ENCODE measurements at regions not wholly inside any gene's neighbourhood (a gene's known extent, or its start where the extent isn't known, plus 50 kb on each side); places are given as distances from the start of the nearest gene placed in this dataset.

DNA sequence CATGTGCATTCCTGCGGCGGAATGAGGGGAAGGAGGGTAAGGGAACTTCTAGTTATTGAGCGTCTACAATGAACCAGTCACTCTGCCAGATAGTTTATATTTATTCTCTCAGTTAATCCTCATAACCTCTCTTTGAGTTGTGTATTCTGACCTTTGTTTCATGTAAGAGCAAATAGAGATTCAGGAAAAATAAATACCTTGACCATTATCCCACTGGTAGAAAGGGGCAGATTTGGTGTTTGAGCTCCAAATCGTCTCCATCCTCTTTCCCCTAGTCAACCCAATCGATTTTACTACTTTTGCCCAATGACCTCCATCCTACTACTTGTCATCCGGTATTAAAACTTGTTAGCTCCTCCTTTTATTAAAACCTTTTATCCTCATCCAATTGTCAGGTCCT lies 157.1 kb upstream of the SESN3 start:
- Mint-ChIP-seq H3K27ac (no peak overlapping the region), H3K36me3 (no peaks in the 10 kb centered on the region), H3K9me3 (no peaks in the 10 kb centered on the region)

DNA sequence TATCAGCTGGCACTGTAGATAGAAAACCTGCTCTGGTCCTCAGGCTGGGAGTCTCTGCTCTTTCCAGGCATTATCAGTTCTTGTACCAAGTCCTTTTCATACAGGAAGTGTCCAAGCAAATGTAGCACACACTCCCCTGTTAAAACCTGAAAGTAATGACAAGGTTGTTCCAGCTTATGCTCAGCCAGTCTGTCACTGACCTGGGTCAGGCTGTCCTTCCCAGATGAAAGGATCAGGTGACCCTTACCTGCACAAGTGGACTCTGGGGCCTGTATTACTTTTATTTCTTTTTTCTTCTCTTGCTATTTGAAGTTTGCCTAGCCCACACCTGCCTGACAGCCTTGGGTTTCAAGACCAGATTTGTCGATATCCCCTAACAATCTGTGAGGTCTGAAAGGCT lies 156.3 kb upstream of the SESN3 start:
- DNase-seq (ENCODE audit: low spot score), result no peak
- Histone ChIP-seq H3K4me3 (no peak overlapping the region), H3K27ac (no peak overlapping the region), H3K79me2 (ENCODE audit: low read depth) (no peaks in the 10 kb centered on the region), H3K4me1 (peaks cover 9% of the 10 kb centered on the region), H3K9me3 (ENCODE audit: low read depth) (no peaks in the 10 kb centered on the region), H3K36me3 (no peaks in the 10 kb centered on the region), H3K4me2 (no peak overlapping the region), H3K9ac (no peak overlapping the region), H3K27me3 (no peaks in the 10 kb centered on the region), H3F3A (ENCODE audit: low read depth) (no peaks in the 10 kb centered on the region), H4K20me1 (ENCODE audit: low read depth) (no peaks in the 10 kb centered on the region), H2AFZ (replicated peaks) (no peak overlapping the region)
- no peak overlapping the region for H3K27ac Mint-ChIP-seq
- peaks cover 2% of the 10 kb centered on the region for H3K27me3 Mint-ChIP-seq (ENCODE audit: insufficient read depth, low read depth)
- H3K4me1 Mint-ChIP-seq, result no peaks in the 10 kb centered on the region
- H3K4me3 Mint-ChIP-seq, result no peak overlapping the region
- no peaks in the 10 kb centered on the region for H3K36me3 Mint-ChIP-seq
- TF ChIP-seq EZH2 (IDR thresholded peaks at IDR 0.05) (no peak), EZH2phosphoT487 (IDR thresholded peaks at IDR 0.05) (no peak)
- TF ChIP-seq, protein P1, sequence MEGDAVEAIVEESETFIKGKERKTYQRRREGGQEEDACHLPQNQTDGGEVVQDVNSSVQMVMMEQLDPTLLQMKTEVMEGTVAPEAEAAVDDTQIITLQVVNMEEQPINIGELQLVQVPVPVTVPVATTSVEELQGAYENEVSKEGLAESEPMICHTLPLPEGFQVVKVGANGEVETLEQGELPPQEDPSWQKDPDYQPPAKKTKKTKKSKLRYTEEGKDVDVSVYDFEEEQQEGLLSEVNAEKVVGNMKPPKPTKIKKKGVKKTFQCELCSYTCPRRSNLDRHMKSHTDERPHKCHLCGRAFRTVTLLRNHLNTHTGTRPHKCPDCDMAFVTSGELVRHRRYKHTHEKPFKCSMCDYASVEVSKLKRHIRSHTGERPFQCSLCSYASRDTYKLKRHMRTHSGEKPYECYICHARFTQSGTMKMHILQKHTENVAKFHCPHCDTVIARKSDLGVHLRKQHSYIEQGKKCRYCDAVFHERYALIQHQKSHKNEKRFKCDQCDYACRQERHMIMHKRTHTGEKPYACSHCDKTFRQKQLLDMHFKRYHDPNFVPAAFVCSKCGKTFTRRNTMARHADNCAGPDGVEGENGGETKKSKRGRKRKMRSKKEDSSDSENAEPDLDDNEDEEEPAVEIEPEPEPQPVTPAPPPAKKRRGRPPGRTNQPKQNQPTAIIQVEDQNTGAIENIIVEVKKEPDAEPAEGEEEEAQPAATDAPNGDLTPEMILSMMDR (IDR thresholded peaks at IDR 0.05), result no peak
- no peaks in the 10 kb centered on the region for H3K9me3 Mint-ChIP-seq

More for the DNA sequence above, 157.1 kb upstream of the SESN3 start:
- Mint-ChIP-seq H3K4me3 (no peak overlapping the region), H3K27me3 (ENCODE audit: insufficient read depth, low read depth) (peaks cover 2% of the 10 kb centered on the region), H3K4me1 (no peaks in the 10 kb centered on the region)
- Histone ChIP-seq H3F3A (ENCODE audit: low read depth) (no peaks in the 10 kb centered on the region), H3K9me3 (ENCODE audit: low read depth) (no peaks in the 10 kb centered on the region), H2AFZ (replicated peaks) (no peak overlapping the region), H3K4me2 (no peak overlapping the region), H3K79me2 (ENCODE audit: low read depth) (no peaks in the 10 kb centered on the region), H4K20me1 (ENCODE audit: low read depth) (no peaks in the 10 kb centered on the region), H3K27me3 (no peaks in the 10 kb centered on the region), H3K9ac (no peak overlapping the region), H3K4me3 (no peak overlapping the region), H3K36me3 (no peaks in the 10 kb centered on the region), H3K4me1 (peaks cover 9% of the 10 kb centered on the region), H3K27ac (no peak overlapping the region)
- TF ChIP-seq, protein P1 (IDR thresholded peaks at IDR 0.05), result no peak
- TF ChIP-seq EZH2 (IDR thresholded peaks at IDR 0.05), result no peak
- TF ChIP-seq EZH2phosphoT487 (IDR thresholded peaks at IDR 0.05), result no peak
- no peak for DNase-seq (ENCODE audit: low spot score)

DNA sequence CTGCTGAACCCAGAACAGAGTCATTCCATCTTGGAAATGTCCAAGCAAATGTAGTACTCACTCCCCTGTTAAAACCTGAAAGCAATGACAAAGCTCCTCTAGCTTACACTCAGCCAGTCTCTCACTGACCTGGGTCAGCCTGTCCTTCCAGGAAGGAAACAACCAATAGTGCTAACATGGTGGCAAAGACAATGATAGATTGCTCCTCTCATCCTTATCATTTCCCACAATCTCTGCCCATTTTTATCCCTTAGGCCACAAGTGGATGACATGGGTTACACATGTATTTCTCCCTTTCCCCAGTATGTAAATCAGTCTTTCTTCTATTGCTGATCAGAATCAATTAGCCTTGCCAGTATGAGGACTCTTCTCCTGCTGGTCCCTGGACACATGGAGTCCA lies 154.6 kb upstream of the SESN3 start:
- no peak overlapping the region for H3K27ac Mint-ChIP-seq
- Histone ChIP-seq H3K4me2 (no peak overlapping the region), H2AFZ (replicated peaks) (no peak overlapping the region), H3K27me3 (no peaks in the 10 kb centered on the region), H3K79me2 (ENCODE audit: low read depth) (no peaks in the 10 kb centered on the region), H4K20me1 (ENCODE audit: low read depth) (no peaks in the 10 kb centered on the region), H3F3A (ENCODE audit: low read depth) (no peaks in the 10 kb centered on the region), H3K36me3 (no peaks in the 10 kb centered on the region), H3K27ac (no peak overlapping the region), H3K9ac (no peak overlapping the region), H3K4me3 (no peak overlapping the region), H3K4me1 (peaks cover 9% of the 10 kb centered on the region), H3K9me3 (ENCODE audit: low read depth) (no peaks in the 10 kb centered on the region)
- no peak for DNase-seq (ENCODE audit: low spot score)
- H3K4me3 Mint-ChIP-seq, result no peak overlapping the region
- H3K4me1 Mint-ChIP-seq, result no peaks in the 10 kb centered on the region
- H3K27me3 Mint-ChIP-seq (ENCODE audit: insufficient read depth, low read depth), result peaks cover 3% of the 10 kb centered on the region
- no peak for TF ChIP-seq EZH2 (IDR thresholded peaks at IDR 0.05)
- H3K9me3 Mint-ChIP-seq, result no peaks in the 10 kb centered on the region
- no peaks in the 10 kb centered on the region for H3K36me3 Mint-ChIP-seq

DNA sequence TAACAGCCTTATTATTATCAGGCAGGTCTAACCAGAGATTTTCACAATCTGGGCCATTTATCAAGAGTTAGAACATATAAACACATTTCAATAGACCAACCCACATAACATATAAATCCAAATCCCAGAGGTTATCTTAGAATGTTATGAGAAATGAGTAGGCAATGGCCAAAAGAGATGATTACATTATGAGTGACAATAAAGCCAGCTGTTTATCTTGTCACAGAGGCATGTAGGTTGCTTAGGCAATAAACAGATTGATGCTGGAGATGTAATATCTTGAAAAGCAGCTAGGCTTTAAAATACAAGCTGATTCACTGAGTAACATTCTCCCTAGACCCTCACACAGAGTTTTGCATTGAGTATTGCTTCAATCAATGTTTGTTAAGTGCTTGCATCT lies 148.5 kb upstream of the SESN3 start:
- H3K4me3 Mint-ChIP-seq, result no peak overlapping the region
- H3K9ac ChIP-seq, result no peak overlapping the region

More for the DNA sequence above, 148.5 kb upstream of the SESN3 start:
- no peaks in the 10 kb centered on the region for H3K27me3 ChIP-seq
- H3K79me2 ChIP-seq (ENCODE audit: low read depth), result no peaks in the 10 kb centered on the region
- Mint-ChIP-seq H3K27ac (no peak overlapping the region), H3K27me3 (ENCODE audit: insufficient read depth, low read depth) (peaks cover 2% of the 10 kb centered on the region), H3K36me3 (no peaks in the 10 kb centered on the region), H3K4me1 (peaks cover 2% of the 10 kb centered on the region), H3K9me3 (no peaks in the 10 kb centered on the region)
- no peaks in the 10 kb centered on the region for H4K20me1 ChIP-seq (ENCODE audit: low read depth)
- no peak overlapping the region for H3K27ac ChIP-seq
- H3K9me3 ChIP-seq (ENCODE audit: low read depth), result no peaks in the 10 kb centered on the region
- no peak overlapping the region for H3K4me2 ChIP-seq
- H3K4me3 ChIP-seq, result no peak overlapping the region
- no peaks in the 10 kb centered on the region for H3K36me3 ChIP-seq
- peaks cover 20% of the 10 kb centered on the region for H3K4me1 ChIP-seq
- no peak overlapping the region for H2AFZ ChIP-seq (replicated peaks)
- no peaks in the 10 kb centered on the region for H3F3A ChIP-seq (ENCODE audit: low read depth)
- no peak for TF ChIP-seq EZH2phosphoT487 (IDR thresholded peaks at IDR 0.05)
- DNase-seq (ENCODE audit: low spot score), result no peak
